RKO (cell line): ENCODE measurements at regions not wholly inside any gene's neighbourhood (a gene's known extent, or its start where the extent isn't known, plus 50 kb on each side); places are given as distances from the start of the nearest gene placed in this dataset.
A peak's percentile ranks its signal among the peaks of the same experiment; 100 is the strongest.

Experiments
- DNase-seq: peaks from one replicate; pipeline ENCODE4 v3.0.0-alpha.2; 2016; ENCODE audit warnings: low spot score

DNA sequence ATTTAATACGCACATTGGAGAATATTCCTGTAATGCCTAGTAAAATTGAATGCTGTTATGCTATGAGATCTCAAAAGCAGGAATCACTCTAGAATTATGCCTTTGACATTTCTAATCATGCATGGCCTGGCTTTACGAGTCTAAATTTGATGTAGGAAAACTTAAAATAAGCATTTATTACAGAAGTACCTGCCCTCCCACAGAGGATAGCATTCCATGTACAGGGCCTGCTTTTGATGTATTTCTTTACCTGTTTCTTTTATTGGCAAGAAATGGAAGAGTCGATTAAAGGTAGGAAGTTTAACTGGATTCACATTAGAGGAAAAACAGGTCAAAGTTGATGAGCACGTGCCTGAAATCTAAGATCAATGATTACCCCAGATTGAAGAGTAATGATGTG lies 219.5 kb downstream of the PCDH7 start:
- no peak for DNase-seq

DNA sequence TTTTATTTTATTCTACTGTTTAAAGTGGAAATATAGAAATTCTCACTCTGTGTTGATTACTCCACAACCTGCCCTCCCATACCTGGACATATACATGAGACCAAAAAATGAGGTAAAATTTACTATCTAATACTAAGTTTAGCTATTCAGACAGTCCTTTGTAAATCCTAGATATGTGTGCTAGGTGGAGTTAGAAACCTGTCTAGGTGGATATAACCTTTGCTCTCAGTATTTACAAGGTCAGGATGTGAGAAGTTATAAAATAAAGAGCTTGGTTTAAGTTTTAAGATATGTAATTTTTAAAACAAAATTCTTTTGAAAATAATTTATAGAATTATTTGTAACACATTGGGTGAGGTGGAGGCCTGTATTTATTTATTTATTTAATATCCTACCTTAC lies 221.5 kb downstream of the PCDH7 start:
- DNase-seq = no peak

DNA sequence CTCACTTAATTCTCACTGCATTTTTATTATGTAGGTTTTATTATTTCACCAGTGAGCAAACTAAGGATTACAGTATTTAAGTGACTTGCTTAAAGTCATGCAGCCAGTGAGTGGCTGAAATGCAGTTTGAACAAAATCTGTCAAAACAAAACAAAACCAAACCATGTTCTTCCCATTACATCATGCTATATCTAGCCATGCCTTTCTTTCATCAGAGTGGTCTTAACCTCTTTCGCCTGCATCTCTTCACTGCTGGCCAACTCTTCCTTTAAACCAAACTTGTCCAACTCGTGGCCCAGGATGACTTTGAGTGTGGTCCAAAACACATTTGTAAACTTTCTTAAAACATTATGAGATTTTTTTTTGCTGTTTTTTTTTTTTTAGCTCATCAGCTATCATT lies 223.2 kb downstream of the PCDH7 start:
- DNase-seq = no peak

DNA sequence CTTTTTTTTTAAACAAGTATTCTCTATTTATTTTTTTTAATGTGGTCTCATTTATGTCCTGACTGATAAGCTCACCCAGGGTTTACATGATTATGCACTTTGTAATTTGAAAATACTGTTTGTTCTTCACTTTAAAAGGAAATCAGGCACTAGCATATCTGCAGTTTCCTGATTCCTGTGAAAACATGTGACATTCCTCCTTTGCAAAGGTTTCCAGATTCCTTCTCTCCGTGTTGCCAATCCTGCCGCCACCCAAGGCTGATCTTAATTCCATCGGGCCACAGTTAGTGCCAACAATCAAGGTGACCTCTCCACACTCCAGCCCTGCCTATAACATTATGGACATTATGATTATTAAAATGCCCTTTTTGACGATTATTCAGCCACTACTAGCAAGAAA lies 225.4 kb downstream of the PCDH7 start:
- no peak for DNase-seq

DNA sequence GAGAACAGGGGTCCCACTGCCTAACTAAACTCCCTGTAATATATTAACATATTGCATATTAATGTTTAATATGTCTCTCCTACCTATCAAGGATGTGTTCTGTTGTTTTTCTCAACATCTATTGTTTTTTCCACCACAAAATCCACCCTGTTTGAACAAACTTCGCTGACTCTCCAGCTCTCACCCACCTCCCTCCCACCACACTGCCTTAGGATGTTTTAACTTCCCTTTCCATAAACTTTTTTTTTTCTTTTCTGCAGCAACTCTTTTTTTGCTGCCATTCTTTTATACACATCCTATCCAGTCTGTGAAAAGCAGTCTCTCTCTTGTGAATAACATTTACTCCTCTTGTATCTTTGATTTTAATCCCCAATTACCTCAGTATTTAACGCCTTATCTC lies 226.1 kb downstream of the PCDH7 start:
- DNase-seq = no peak

DNA sequence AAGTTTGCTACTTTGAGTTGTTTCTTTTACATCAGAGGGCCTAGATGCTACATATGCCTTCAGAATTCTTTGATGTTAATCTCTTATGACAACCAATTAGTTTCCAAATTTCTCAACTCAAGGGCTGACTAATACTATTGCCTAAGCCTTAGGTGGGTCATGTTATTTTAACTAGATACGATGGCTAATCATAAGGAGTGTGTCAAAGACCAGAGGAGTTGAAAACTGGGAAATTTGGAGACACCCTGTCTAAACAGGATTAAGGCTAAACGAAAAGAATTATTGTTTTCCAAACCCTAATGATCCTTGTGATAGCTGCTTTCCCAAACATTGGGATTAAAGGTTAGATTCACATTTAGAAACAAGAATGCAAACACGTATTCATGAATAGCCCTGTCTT lies 228.5 kb downstream of the PCDH7 start:
- DNase-seq = peak; percentile 46

DNA sequence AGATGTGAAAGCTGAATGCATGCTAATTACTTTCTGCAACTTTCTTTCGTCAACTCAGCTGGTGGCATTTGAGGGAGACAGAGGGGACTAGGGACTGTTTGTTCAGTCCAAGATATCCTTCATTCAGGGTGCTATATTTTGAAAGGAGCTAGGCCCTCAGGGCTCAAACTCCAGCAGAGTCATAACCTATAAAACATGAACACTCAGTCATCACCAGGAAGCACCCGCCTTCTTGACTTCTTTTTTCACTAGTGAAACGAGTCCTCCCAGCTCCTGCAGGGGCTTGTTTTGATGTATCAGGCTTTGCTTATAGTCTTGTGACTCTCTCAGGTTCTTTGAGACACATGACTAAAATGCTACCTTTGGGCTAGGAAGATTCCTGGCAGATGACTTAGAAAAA lies 230.6 kb downstream of the PCDH7 start:
- DNase-seq = no peak

DNA sequence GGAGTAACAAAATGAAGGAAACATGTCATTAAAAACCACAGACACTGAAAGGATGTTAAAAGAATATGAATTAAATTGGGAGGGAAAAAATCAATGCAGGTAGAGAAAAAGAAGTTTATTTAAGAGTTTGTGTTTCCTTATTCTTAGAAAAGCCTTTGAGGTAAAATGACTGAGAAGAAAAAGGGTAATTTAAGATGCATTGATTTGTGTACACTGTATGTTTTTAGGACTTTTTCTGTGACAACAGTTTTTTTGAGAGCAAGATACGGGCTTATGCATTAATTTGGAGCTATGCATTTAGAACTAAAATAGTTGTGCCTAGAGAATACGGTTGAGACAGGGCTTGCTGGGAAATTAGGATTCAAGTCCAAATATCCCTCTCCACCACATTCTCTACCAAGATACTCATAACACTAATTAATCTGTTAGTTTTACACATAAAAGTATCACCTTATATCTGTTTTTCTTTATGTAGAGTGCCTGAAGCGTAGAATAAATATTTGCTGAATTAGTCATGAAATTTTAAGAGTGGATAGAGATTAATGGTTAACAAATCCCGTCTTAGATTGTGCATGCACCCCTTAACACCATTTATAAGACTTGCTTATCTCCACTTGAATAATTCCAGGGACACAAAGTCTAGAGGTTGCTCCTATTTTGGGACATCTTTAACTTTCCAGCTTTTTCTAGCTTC lies 232.5 kb downstream of the PCDH7 start:
- no peak for DNase-seq

DNA sequence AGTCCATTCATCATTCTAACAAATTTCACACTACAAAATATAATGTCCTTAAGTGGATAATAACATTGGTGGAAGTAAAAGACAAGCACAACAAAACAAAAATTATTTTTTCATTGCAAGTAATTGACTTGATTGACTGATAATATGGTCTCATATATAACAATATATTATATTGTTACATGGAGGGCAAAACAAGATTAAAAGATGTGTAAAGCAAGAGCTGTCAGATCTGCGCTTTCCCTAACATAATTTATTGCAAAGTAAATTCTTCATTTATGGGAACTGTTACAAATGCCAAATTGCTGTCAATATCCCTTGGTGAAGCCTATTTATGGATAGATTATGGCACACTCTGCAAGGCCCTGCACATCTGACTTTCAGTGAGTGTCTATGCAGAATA lies 233.6 kb downstream of the PCDH7 start:
- DNase-seq = no peak

DNA sequence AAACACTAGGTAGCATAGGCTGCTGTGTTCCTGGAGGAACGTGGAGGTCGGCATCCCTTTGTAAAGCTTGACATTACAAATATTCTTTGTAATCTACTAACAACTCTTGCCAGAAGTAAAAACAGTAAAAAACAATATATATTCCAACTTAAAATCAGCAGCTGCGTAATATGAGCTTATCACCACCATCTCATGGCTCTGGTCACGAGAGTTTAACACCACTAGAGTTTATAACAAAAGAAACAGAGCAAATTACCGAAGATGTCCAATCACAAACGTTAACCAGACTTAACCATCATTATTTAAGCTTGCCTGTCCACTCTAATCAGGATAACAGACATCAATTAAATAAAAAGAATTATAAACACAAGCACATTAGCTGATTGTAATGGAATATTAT lies 236.7 kb downstream of the PCDH7 start:
- DNase-seq = no peak

DNA sequence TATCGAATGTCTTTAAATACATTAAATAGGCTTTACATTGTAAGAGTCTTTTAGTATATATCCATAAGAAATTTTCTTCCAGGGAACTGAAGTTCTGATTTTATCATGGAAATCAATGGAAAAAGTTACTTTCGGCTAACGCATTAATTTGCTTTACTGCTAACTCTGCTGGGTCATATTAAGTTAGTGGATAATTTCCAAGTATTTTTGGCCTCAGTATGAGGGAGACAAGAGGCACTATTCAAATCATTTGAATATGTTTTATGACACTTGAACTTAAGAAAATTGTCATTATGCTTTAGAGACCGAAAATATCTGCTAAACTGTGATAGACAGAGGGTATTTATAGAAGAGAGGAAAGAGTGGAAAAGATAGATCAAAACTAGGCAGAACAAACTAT lies 237.5 kb downstream of the PCDH7 start:
- no peak for DNase-seq

DNA sequence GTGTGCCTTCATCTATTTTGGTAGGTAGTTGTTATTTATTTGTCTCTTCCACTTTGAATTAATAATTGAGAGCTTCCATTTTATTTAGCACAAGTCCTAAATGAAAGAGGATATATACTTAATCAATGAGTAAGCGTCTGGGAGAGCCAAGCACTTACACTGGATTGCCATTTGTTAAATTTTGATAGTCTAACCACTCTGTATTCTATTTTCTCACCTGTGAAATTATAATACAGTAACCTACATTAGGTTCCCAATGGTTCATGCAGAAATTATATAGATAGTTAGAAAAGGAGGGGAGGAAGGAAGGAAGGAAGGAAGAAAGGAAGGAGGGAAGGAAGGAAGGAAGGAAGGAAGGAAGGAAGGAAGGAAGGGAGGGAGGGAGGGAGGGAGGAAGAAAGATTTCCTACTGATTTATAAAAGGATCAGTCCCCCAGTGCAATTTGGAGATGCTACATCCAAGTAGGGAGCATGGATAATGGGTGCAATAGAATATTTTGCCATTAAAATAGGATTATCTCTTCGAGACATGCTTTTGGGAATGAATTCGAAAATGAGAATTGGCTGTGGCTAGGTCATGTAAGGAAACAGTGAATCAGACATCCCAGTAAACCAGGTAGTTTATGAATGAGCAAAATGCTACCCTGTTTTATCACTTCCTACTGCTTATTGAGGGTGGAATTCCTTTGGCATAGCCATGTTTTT lies 239.8 kb downstream of the PCDH7 start:
- DNase-seq = no peak

DNA sequence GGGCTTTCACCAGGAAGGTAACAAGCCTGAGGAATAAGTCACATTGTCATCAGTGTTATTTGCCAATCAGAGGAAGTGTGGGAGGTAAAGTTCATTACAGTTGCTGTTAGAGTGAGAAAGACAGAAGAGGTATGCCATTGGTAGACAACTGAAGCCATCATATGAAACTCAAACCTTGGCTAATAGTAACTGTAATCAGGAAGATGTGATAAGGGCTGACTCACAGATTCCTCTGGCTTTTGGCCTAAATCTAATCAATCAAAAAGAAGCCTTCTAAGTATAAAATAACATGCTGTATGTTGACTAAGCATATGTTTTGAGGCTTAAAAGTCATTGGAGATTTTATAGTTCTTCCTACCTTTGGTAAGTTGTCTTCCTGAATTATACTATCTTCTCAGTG lies 242.8 kb downstream of the PCDH7 start:
- no peak for DNase-seq

DNA sequence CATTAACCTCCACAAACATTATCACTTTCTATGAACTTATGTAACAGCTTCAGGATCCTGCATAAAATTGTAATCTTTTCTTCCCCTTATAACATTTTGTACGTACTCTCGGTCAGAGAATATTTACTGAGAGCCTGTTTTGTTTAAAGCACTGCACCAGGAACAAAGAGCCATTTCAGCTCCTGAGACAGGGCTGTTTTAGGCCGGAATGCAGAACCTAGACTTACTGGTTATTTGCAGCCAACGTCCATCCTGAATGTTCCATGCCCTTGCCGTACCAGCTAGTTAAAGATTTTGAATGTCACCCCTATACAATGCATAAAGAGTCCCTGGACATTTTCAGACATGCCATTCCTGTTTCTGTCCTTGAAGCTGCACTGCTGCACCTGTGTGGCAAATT lies 248.8 kb downstream of the PCDH7 start:
- no peak for DNase-seq

DNA sequence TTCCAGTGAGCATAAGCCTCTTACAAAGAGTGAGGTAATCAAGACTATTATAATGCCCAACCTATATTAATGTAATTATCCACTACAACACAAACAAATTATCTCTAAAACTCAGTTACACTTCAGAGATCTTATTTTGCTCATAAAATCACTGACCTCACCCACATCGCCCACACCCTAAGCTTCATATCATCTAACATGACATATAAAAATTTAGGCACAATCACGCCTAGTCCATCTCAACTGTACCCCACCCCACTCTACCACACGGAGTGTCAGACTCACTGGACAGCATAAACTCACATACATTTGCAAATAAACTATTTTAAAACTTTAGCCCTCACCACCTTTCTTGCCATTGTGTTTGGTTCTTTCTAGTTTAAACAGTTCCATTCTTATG lies 252.4 kb downstream of the PCDH7 start:
- no peak for DNase-seq

DNA sequence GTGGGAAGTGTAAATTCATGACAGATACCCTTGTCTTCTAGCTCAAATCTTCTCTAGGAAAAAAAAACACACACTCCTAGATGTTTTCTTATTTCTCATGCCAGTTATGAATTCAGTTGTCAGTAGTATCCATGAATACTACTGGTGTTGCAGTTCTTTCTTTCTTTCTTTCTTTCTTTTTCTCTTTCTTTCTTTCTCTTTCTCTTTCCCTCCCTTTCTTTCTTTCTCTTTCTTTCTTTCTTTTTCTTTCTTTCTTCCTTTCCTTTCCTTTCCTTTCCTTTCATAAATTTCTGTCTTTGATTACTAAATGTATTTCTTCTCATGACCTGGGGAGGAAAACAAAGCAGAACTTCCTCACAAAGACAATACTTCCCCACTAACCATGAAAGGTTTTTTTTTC lies 253.8 kb downstream of the PCDH7 start:
- no peak for DNase-seq

DNA sequence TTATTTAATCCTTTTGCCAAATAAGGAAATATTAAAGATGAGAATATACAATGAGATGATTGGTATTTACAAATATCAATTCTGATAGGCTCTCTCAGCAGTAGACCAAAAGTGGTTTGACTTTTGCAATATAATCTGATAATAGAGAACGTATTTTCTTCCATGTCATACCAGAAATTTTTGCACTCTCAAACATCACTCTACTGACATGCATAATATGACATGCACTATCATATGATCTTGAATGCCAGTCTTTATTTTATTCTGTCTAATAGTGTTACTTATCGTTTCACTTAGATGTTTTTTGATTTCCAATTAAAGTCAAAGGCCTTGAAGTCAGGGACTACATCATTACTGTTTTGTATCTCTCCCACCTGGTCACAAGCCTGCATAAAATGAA lies 259.2 kb downstream of the PCDH7 start:
- DNase-seq = no peak

DNA sequence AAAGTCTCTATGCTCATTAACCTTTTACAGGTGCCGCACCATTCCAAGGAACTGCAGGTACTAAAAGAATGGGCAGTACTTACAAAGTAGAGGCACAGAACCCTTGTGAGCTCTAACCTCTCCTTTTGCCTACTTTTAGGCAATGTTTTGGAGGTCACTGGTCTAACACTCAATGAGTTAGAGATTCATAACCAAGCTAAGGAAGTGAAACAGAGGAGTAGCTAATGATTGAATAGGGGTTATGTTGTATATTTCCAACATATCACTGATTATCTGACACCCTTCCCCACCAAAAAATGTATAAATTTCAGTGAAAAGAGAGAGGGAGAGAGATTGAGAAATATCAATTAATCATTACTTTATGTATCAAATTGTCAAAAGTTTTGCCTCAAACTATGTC lies 269.3 kb downstream of the PCDH7 start:
- DNase-seq = no peak

DNA sequence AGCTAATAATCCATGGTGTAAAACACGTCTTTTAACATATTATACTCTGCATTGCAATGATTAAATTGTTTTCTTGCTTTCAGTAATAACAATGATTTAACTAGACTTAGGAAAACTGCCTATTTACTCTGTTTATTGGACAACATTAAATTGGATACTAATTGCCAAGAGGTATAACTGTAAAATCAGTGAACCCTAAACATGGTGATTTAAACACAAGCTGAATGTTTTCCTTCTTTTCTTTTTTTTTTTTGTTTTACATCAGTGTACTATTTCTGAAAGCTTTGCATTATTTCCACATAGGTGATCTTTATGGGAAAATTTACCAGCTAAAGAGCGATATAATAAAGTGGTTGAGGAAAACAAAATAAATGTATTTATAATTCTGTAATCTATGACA lies 276.7 kb downstream of the PCDH7 start:
- DNase-seq = no peak

DNA sequence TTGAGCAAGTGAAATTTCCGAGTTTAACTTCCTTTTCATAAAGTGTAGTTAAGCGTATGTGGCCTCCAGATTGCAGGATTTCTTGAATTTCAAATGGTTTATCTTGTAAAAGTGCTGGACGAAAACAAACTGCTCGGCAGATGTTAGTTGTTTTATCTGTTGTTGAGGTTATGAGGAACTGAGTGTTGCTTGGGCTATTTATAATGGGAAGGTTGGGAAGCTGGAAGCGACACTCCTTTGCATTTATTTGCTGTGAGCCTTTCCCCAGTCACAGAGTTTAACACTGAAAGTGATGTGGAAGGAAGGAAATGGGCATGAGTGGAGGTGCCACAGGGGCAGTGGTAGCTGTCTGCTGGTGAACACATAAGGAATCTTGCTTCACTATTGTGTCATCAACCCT lies 284.9 kb downstream of the PCDH7 start:
- no peak for DNase-seq

DNA sequence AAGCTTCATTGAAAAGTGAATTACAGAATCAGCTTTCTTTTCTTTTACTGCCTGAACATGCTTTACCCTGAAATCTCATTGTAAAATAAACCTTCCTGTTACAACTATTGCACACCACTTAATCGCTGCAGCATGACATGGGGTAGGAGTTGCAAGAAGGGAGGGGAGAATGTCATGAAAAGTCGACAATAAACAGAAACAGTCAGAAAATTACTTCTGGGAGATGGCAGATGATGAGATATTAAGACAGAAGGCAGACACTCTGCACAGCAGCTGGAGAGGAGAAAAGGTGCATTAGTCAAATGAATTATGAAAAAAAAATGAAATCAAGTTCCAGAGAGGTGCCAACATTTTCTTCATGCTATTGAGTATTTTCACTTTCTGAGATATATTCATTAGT lies 287.7 kb downstream of the PCDH7 start:
- DNase-seq = no peak

DNA sequence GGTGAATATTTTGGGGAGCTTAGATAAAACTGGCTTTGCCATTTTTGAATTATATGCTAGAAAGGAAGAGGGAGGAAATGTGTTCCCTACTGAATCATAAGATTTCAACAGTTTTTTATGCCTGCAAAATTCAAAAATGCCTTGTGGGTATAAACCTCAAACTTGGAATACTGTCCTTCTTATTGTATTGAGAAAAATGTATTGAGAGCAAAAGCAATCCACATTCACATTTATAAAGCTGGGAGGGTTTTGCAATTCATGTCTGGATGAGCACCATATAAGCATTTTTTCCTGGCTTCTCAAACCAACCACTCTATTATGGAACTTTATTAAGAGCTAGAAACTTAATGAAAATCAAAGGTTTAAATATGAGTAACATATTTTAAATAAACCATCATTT lies 289.8 kb downstream of the PCDH7 start:
- DNase-seq = no peak

DNA sequence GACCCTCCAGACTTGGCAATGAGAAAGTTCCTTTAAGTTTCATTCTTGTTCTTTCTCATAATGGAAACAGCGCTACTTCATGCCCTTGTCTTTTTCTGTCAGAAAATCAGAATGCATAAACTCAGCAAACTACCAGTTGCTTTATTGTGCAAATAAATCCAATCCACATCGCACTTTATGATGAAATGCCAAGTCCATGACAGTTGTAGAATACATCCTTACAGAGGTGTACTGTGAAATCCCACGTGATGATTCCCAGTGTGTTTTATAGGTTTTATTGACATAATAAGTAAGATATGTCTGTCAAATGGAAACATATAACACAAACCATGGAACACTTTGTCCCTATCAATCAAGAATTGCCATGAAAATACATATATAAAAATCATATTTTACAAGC lies 295.0 kb downstream of the PCDH7 start:
- DNase-seq = no peak
